Cardiac muscle cell (in vitro differentiated cells and primary cell): ENCODE measurements at regions not wholly inside any gene's neighbourhood (a gene's known extent, or its start where the extent isn't known, plus 50 kb on each side); places are given as distances from the start of the nearest gene placed in this dataset.

Experiments used
- DNase-seq, 2 donors: peaks; one replicate each; pipeline versions ENCODE4 v3.0.0 to v3.0.0-alpha.2; 2010 to 2017; ENCODE audit warnings: low read depth in 1 of 2, low spot score in 1 of 2
- H3K27ac ChIP-seq: fragments of 200-600 bp; sonication (generic); 2 replicates; pipeline ENCODE4 v1.5.1; 2016
- H3K27me3 ChIP-seq: fragments of 200-600 bp; sonication (generic); 2 replicates; pipeline ENCODE4 v1.6.0; 2016; ENCODE audit warnings: control low read depth
- H3K36me3 ChIP-seq: fragments of 200-600 bp; sonication (generic); 2 replicates; pipeline ENCODE4 v1.5.1; 2016; ENCODE audit warnings: control low read depth
- H3K4me1 ChIP-seq: fragments of 200-600 bp; sonication (generic); 2 replicates; pipeline ENCODE4 v1.8.1; 2017; ENCODE audit warnings: low read depth, mild to moderate bottlenecking, mixed run types
- H3K4me3 ChIP-seq: fragments of 200-600 bp; sonication (generic); 2 replicates; pipeline ENCODE4 v1.5.1; 2016; ENCODE audit warnings: mild to moderate bottlenecking
- H3K9me3 ChIP-seq: fragments of 200-600 bp; sonication (generic); 2 replicates; pipeline ENCODE4 v1.5.1; 2017; ENCODE audit warnings: low read depth, mild to moderate bottlenecking, control low read depth
- TF ChIP-seq, protein P1 (sequence below): IDR thresholded peaks from 2 replicates; pipeline ENCODE4 v1.5.1; 2012; ENCODE audit warnings: low read depth, mild to moderate bottlenecking, low read length

DNA sequence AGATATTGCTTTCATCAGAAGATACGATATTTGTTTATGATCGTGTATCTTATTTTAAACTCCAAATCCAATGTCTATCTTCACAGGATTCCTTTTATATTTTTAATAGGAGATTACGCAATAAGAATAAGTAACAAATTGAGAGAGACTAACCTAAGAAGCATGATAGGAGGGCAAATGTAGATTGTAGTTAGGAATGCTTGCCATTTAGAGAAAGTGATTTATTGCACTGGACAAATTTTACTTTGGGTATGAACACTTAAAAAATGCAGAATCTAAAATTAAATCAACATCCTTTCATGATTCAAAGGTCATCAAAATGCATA is 563.4 kb upstream of the POU3F3 start:
- H3K4me1 ChIP-seq: no peaks in the 10 kb centered on the region
- no peaks in the 10 kb centered on the region for H3K9me3 ChIP-seq
- TF ChIP-seq, protein P1, sequence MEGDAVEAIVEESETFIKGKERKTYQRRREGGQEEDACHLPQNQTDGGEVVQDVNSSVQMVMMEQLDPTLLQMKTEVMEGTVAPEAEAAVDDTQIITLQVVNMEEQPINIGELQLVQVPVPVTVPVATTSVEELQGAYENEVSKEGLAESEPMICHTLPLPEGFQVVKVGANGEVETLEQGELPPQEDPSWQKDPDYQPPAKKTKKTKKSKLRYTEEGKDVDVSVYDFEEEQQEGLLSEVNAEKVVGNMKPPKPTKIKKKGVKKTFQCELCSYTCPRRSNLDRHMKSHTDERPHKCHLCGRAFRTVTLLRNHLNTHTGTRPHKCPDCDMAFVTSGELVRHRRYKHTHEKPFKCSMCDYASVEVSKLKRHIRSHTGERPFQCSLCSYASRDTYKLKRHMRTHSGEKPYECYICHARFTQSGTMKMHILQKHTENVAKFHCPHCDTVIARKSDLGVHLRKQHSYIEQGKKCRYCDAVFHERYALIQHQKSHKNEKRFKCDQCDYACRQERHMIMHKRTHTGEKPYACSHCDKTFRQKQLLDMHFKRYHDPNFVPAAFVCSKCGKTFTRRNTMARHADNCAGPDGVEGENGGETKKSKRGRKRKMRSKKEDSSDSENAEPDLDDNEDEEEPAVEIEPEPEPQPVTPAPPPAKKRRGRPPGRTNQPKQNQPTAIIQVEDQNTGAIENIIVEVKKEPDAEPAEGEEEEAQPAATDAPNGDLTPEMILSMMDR: no peak
- DNase-seq: no peak
- H3K36me3 ChIP-seq: no peaks in the 10 kb centered on the region
- H3K4me3 ChIP-seq: no peak overlapping the region
- no peak overlapping the region for H3K27ac ChIP-seq
- H3K27me3 ChIP-seq: peaks cover 75% of the 10 kb centered on the region

DNA sequence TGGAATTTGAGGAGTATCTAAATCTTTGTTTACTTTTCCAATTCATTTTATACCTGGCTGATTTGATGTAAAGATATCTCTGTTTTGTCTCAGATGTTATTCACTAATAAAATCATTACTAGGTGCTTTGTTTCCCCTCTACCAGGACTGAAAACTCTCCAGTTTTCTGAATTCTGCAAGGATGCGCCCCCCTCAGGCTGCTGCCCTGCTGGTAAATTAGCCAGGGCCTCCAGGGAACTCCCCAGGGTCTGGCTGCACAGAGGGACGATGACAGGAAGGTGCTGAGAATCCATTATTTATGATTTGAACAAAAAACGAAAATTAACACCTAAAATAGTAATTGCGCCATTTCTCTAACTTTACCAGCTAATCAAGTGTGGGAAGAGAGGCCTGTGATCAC is 541.2 kb upstream of the POU3F3 start:
- Histone ChIP-seq H3K9me3 (no peaks in the 10 kb centered on the region), H3K4me1 (no peaks in the 10 kb centered on the region), H3K27ac (no peak overlapping the region), H3K36me3 (no peaks in the 10 kb centered on the region), H3K27me3 (no peaks in the 10 kb centered on the region), H3K4me3 (no peak overlapping the region)
- no peak for DNase-seq
- TF ChIP-seq, protein P1: no peak

DNA sequence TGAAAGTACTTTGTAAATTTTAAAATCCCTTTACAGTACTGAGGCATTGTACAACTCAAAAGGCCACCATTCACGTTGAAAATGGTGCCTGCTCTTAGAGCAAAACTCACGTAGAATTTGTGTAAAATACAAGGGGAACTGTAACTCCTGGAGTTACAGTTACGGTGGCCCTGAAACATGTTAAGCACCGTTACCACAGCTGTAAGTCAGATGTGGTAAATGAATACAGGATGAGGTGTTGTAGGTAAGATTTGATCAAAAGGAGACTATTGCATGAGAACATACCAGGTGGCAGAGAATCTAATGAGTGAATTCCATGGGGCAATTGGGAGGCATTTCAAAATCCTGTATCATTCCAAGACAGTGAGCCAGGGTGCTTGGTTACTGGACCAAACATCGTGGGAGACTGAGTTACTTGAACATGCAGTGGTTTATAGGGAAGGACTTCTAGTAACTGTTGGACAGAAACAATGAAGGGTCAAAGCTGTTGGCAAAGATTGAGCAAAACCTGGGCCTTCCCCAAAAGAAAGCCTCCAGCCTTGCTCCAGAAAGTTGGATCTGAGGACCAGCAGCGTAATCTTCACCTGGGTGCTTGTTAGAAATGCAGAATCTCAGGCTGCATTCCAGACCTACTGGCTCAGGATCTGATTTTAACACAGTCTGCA is 535.8 kb upstream of the POU3F3 start:
- TF ChIP-seq, protein P1: no peak
- no peaks in the 10 kb centered on the region for H3K36me3 ChIP-seq
- peaks cover 10% of the 10 kb centered on the region for H3K4me1 ChIP-seq
- no peak overlapping the region for H3K27ac ChIP-seq
- H3K4me3 ChIP-seq: no peak overlapping the region
- H3K27me3 ChIP-seq: peaks cover 18% of the 10 kb centered on the region
- no peak for DNase-seq
- no peaks in the 10 kb centered on the region for H3K9me3 ChIP-seq

DNA sequence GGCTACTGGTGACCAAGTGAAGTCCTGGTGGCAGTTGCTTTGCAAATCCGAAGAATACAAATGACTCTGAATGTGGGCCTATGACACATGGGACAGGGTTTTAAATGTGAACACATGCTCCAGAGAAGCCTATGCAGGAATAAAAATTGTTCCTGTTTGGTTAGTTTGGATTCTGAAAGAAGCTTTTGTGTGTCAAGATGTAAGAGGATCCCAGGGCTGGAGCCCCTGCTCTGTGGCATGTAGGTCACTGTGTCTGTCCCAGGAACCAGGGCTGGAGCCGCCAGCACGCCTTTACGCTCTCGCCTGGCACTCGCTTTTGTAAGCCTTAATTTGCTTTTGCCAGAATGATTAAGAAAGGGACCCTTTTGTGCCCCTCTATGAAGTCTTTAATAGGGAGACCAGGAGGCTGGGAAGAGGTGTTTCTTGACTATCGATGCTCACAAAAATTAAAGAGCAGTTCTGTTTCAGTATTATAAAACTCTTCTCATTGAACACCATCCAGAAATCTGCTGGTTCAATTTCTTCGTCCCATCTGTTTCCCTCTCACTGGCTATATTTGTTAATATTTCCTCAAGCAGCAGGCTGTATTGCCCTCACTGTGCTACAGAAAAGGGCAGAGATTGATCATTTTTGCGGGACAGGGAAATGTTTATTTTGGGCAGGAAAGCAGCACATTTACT is 532.7 kb upstream of the POU3F3 start:
- Histone ChIP-seq H3K4me3 (no peak overlapping the region), H3K27me3 (peaks cover 19% of the 10 kb centered on the region), H3K9me3 (no peaks in the 10 kb centered on the region), H3K36me3 (no peaks in the 10 kb centered on the region), H3K27ac (no peak overlapping the region), H3K4me1 (peaks cover 10% of the 10 kb centered on the region)
- TF ChIP-seq, protein P1: no peak
- no peak for DNase-seq

DNA sequence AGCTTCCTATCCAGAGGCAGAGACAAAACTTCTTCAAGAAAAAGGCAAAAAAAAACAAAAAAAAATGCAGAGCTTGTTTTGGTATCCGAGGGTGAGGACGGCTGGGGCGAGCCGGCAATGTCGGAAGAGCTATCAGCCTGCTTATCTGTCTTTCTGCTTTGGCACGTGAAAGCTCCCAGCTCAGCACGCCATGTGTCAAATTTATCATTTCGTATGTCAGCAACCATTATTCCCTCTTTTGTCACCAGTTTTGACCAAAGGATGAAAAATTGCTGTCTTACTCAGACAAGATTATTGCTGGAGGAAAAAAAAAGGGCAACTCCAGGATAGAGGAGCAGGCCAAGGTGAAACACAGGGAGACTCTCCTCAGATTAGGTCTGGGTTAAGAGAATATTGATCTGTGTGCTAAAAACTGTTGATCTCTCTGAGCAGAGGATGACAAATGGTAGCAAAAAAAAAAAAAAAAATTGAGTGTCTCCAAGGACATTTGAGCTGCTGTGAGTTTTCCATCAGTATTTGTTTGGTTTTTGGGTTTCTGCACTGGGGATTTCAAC is 532.0 kb upstream of the POU3F3 start:
- no peaks in the 10 kb centered on the region for H3K36me3 ChIP-seq
- no peak overlapping the region for H3K4me3 ChIP-seq
- no peaks in the 10 kb centered on the region for H3K9me3 ChIP-seq
- H3K27ac ChIP-seq: no peak overlapping the region
- DNase-seq: no peak
- peaks cover 19% of the 10 kb centered on the region for H3K27me3 ChIP-seq
- peaks cover 10% of the 10 kb centered on the region for H3K4me1 ChIP-seq
- TF ChIP-seq, protein P1: no peak
